ENCODE measurements at regions not wholly inside any gene's neighbourhood (a gene's known extent, or its start where the extent isn't known, plus 50 kb on each side); places are given as distances from the start of the nearest gene placed in this dataset.

GRCh38 chrX:13128104-13128503 lies 83.7 kb upstream of the FAM9C start:
- TF ChIP-seq, protein P1, sequence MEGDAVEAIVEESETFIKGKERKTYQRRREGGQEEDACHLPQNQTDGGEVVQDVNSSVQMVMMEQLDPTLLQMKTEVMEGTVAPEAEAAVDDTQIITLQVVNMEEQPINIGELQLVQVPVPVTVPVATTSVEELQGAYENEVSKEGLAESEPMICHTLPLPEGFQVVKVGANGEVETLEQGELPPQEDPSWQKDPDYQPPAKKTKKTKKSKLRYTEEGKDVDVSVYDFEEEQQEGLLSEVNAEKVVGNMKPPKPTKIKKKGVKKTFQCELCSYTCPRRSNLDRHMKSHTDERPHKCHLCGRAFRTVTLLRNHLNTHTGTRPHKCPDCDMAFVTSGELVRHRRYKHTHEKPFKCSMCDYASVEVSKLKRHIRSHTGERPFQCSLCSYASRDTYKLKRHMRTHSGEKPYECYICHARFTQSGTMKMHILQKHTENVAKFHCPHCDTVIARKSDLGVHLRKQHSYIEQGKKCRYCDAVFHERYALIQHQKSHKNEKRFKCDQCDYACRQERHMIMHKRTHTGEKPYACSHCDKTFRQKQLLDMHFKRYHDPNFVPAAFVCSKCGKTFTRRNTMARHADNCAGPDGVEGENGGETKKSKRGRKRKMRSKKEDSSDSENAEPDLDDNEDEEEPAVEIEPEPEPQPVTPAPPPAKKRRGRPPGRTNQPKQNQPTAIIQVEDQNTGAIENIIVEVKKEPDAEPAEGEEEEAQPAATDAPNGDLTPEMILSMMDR (IDR thresholded peaks at IDR 0.05), result no peak
- peak overlapping the region; percentile 44 for H3K27ac ChIP-seq
- H3K27me3 ChIP-seq, result no peaks in the 10 kb centered on the region
- peaks cover 17% of the 10 kb centered on the region in 2 experiments for H3K4me1 ChIP-seq (ENCODE audit: control insufficient read depth in 1 of 2, insufficient read depth in 1 of 2, low read depth in 1 of 2, low read length in 1 of 2)
- H3K9me3 ChIP-seq, result no peaks in the 10 kb centered on the region
- H3K36me3 ChIP-seq, result no peaks in the 10 kb centered on the region
- no peak overlapping the region for H3K4me3 ChIP-seq (ENCODE audit: low read depth in 1 of 2, low read length in 1 of 2)

- no peak overlapping the region for H3K27ac ChIP-seq
Measured at GRCh38 chrX:13126775-13127174, 82.4 kb upstream of the FAM9C start.

DNA sequence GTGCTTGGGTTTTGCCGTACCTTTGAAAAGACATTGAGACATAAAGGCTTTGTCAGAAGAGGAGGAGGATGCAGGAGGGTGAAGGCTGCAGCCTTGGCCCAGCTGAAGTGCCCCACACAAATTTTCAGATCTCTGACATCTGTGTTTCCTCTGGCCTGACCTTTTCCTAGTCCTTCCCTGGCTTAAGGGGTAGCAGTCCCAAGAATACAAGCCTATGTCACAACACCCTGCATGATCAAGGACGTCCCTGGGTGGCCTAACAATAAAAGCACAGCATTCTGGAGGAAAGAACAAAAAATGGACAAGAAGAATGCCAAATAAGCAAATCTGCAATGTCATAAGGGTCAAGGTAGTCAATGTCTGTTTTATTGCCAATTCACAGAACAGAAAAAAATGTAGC lies 80.8 kb upstream of the FAM9C start:
- no peak overlapping the region for H3K4me3 ChIP-seq (ENCODE audit: low read depth in 1 of 2, low read length in 1 of 2)
- no peak overlapping the region for H3K27ac ChIP-seq
- TF ChIP-seq, protein P1 (IDR thresholded peaks at IDR 0.05), result no peak
- H3K27me3 ChIP-seq, result no peaks in the 10 kb centered on the region
- H3K4me1 ChIP-seq (ENCODE audit: control insufficient read depth in 1 of 2, insufficient read depth in 1 of 2, low read depth in 1 of 2, low read length in 1 of 2), result peaks cover 11 to 24% of the 10 kb centered on the region in 2 experiments
- no peaks in the 10 kb centered on the region for H3K36me3 ChIP-seq
- no peaks in the 10 kb centered on the region for H3K9me3 ChIP-seq

More at GRCh38 chrX:13126775-13127174, 82.4 kb upstream of the FAM9C start:
- H3K4me1 ChIP-seq (ENCODE audit: control insufficient read depth in 1 of 2, insufficient read depth in 1 of 2, low read depth in 1 of 2, low read length in 1 of 2), result peaks cover 15 to 17% of the 10 kb centered on the region in 2 experiments
- no peak overlapping the region for H3K4me3 ChIP-seq (ENCODE audit: low read depth in 1 of 2, low read length in 1 of 2)
- no peaks in the 10 kb centered on the region for H3K36me3 ChIP-seq
- TF ChIP-seq, protein P1 (IDR thresholded peaks at IDR 0.05), result no peak
- no peaks in the 10 kb centered on the region for H3K9me3 ChIP-seq
- H3K27me3 ChIP-seq, result no peaks in the 10 kb centered on the region

GRCh38 chrX:13123857-13124345 lies 79.5 kb upstream of the FAM9C start:
- Histone ChIP-seq H3K9me3 (no peaks in the 10 kb centered on the region), H3K4me1 (ENCODE audit: control insufficient read depth in 1 of 2, insufficient read depth in 1 of 2, low read depth in 1 of 2, low read length in 1 of 2) (peaks cover 11 to 24% of the 10 kb centered on the region in 2 experiments), H3K27ac (no peak overlapping the region), H3K36me3 (no peaks in the 10 kb centered on the region), H3K4me3 (ENCODE audit: low read depth in 1 of 2, low read length in 1 of 2) (no peak overlapping the region), H3K27me3 (no peaks in the 10 kb centered on the region)
- TF ChIP-seq, protein P1 (IDR thresholded peaks at IDR 0.05), result no peak

- H3K9me3 ChIP-seq, result no peaks in the 10 kb centered on the region
- H3K27me3 ChIP-seq, result no peaks in the 10 kb centered on the region
- H3K36me3 ChIP-seq, result no peaks in the 10 kb centered on the region
- peaks cover 10 to 23% of the 10 kb centered on the region in 2 experiments for H3K4me1 ChIP-seq (ENCODE audit: control insufficient read depth in 1 of 2, insufficient read depth in 1 of 2, low read depth in 1 of 2, low read length in 1 of 2)
- TF ChIP-seq, protein P1 (IDR thresholded peaks at IDR 0.05), result no peak
- no peak overlapping the region for H3K27ac ChIP-seq
- H3K4me3 ChIP-seq (ENCODE audit: low read depth in 1 of 2, low read length in 1 of 2), result no peak overlapping the region
Measured at GRCh38 chrX:13123247-13123856, 78.9 kb upstream of the FAM9C start.
